ENCODE measurements at regions not wholly inside any gene's neighbourhood (a gene's known extent, or its start where the extent isn't known, plus 50 kb on each side); places are given as distances from the start of the nearest gene placed in this dataset.

DNA sequence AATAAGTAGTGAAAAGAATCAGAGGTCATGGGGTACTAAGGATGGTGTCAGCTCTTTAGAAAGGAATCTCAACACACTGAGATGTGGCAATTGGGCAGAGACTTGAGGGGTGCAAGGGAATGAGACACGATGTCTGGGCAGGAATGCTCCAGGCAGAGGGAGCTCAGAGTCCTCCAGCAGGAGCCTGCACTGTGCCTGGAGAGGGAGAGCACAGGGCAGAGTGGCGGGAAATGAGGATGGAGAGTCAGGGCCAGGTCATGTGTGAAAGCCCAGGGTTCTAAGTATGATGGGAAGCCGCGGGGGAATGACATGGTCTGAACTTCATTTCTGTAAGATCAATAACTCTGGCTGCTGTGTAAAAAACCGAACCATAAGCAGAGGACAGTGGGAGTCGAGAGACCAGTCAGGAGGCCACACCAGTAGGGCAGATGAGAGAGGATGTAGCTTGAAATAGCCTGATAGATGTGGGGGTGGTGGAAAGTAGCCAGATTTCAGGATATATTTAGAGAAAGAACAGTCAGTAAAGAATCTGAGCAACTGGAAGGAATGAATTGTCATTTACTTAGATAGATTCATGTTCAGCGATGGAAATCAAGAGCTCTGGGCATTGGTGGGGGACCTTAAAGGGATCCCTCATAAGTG lies 133.4 kb upstream of the DTNBP1 start:
- DNase-seq, result no peak

DNA sequence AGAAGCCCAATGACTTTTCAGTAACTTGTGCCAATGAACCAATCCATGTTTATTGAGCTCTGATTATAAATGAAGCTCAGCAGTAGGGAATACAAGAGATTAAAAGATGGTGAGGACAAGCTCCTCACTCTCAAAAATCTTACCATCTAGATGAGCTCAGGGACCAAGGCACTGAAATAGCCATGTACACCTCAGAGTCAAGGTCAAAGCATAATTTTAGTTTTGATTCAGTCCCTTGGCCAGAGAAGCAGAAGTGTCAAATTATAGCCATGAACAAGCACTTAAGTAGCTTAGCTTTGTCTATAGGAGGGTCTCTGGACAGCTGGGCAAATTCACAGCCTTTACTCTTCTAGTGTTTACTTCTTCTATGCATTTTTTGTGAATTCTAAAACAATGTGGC lies 131.0 kb upstream of the DTNBP1 start:
- DNase-seq, result no peak

DNA sequence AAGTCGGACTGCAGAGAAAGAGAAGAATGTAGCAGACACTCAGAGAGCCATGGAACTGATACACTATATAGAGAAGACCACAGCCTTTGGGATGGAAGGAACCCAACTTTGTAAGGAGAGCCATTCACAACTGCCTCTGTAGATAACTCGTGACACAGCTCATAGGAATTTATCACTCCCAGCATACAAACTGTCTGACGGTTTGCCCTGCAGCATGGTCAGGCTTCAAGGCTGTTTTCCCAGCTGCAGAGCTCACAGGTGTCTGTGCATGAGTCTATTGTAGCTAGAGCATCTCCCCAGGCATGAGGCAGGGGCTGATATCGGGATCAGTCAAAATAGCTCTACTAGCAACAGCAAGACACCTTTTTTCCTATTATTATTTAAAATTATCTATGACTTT lies 130.5 kb upstream of the DTNBP1 start:
- DNase-seq, result peak; percentile 93

DNA sequence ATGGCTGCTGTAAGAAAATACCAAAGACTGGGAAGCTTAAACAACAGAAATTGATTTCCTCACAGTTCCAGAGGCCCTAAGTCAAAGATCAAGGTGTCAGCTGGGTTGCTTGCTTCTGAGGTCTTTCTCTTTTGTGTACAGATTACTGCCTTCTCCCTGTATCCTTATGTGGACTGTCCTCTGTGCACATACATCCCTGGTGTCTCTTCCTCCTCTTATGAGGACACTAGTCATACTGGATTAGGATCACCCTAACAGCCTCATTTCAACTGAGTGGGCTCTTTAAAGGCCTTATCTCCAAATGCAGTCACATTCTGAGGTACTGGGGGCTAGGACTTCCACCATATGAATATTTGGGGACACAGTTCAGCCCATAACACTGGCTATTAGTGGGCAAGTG lies 130.0 kb upstream of the DTNBP1 start:
- DNase-seq, result no peak

DNA sequence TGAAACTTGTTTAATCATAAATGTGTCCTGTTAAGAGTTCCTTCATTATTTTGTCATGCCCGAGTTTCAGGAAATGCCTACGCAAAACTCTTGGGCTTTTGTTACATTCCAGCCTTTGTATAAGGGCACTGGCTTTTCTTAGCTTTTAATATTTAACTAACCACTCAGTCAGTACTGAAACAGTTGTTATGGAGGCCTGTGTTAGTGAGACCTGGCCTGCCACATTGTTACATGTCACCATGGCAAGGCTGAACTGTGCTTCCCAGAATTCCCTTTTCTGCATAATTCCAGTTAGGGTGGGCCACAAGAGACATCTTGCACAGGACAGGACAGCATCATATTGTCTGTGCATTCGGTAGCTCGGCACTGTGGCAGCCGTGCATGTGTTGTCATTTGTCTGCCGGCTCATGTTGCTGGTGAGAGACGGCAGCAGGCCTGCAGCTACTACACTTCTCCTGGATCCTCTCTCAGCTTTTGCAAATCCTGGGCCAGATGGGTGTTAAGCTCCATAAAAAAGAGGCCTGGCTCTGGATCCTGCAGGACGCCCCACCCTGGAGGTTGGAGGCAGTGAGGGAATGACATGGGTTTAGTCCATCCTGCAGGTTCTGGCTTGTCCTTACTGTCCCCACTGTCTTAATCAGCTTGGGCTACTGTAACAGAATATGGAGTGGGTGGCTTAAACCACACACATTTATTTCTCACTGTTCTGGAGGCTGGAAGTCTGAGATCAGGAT lies 128.8 kb upstream of the DTNBP1 start:
- peak; percentile 58 for DNase-seq

DNA sequence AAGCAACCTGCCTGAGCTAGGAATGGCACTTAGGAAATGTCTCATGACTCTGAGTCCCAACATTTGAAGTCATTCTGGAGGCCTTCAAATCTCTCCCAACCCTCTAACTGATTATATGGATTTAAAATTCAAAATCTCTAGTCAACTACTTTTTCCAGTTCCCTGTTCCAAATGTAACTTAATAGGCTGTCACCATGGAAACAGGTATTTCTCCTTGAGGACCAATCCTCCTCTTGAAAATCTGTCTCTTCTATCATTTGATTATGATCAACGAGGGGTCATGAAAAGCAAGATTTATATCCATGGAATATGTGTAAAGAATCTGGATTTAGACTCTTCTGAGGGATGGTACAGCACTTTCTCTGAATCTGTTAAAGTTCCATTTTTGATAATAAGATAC lies 127.3 kb upstream of the DTNBP1 start:
- no peak for DNase-seq

DNA sequence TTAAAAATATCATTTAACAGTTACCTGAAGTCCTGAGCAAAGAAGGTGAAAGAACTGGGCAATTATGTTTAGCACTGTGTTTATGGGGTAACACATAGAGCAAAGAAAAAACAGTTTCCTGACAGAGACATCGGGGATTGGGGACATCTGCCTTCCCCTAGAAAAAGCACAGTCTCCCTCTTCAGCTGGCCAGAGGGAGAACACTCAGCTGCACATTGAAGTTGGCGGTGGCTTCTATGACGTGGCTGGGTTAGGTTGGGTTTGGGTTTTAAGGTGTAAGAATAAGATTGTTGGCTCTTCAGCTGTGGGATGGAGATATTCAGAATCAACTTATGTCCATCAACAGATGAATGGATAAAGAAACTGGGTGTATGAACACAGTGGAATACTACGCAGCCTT lies 124.0 kb upstream of the DTNBP1 start:
- no peak for DNase-seq

DNA sequence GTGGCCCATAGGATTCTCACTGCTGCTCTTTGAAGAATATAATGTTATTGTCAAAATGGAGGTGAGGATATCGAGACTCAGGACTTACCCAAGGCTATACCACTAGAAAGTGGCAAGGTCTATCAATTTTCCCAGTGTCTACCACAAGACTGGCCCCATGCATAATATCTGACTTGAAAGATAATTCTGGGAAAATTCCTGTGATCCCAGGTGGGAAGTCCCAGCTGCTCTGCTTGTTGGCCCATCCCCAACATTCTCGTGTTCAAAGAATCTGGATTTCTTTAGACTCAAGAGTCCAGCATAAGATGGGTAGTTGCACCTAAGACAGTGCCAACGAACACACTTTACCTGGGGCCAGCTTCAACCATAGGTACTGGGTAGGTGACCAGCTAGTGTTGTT lies 120.7 kb upstream of the DTNBP1 start:
- DNase-seq, result no peak

DNA sequence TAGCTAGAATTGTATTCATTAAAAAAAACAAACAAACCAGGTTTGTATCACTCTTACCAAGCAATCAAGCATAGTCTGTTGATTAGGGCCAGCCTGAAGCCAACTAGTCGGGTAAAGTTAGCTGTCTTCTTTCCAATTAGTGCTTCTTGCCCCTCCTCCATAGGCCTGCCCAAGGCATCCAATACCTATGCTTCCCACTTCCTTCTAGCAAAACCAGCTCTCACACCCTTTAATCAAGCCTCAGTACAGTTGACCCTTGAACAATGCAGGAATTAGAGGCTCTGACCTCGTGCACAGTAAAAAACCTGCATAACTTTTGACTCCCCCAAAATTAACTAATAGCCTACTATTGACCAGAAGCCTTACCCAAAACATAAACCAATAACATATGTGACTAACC lies 119.1 kb upstream of the DTNBP1 start:
- no peak for DNase-seq

DNA sequence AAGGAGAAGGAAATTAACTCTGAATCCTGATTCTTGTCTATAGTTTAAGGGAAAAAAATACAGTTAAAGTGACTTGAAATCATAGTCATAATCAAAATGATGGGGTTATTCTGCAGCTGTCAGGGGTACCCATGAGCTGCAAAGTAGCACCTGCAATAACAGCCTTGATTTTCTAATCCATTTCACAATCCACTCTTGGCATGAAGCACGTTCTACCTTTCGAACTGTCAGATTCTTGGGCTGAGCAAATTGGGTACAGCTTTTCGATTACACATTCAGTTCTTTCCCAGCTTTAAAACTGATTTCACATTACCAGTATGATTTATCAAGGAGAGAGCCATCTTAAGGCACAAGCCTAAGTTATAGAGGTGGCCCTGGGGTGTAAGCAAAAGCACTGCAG lies 118.5 kb upstream of the DTNBP1 start:
- no peak for DNase-seq

DNA sequence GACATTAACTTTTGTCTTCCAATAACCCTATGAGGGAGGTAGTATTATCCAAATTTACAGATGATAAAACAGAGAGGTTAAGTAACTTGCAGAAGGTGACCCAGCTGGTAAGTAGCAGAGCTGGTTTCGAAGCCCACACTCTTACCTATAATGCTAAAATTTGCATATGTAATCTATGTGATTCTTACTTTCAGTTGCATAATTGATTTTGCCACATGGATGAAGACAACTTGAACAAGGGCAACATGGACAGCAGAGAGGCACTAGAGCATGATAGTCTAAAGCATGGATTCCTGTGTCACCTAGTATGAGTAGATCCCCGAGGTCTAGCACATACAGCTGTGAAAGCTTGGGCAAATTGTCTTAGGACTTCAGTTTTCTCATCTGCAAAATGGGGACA lies 117.6 kb upstream of the DTNBP1 start:
- DNase-seq, result no peak

DNA sequence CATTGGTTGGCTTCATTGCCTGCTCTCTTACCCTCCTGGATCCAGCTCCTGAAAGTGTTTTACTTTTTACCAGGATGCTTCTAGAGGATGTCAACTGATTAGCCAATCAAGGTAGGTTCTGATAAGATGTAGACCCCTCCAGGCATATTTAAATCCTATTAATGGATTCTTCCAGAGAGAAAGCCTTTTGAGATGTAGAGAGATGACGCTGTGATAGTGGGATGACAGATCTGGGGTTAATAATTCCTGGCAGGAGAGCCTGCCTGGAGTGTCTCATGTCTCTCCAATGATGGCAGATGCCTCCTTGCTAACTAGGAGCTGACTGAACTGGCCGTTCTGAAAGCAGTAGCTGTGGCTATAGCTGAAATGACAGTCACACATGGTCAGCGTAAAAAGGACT lies 116.9 kb upstream of the DTNBP1 start:
- DNase-seq, result no peak

DNA sequence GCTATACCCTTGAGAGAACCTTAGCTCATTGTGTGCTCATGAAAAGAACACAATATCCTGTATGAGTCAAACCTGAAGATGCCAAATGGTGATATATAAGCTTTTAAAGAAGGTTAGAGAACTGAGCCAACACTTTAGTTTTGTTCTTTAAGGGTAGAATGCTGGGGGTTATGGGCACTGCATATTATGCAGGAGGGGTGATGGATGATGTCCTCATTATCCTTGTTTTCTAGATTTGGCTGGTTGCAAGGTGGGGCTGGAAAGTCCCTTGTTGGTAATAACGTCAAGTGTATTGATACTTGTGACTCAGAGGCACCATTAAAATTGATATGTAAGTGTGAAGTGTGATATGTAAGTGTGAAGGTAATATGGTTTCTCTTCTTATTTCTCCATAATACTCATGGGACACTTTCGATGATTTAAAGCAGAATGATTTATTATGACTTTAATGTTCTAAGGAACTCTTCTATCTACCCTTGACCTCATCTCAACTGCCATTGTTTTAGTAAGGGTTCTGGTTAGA lies 113.7 kb upstream of the DTNBP1 start:
- no peak for DNase-seq

DNA sequence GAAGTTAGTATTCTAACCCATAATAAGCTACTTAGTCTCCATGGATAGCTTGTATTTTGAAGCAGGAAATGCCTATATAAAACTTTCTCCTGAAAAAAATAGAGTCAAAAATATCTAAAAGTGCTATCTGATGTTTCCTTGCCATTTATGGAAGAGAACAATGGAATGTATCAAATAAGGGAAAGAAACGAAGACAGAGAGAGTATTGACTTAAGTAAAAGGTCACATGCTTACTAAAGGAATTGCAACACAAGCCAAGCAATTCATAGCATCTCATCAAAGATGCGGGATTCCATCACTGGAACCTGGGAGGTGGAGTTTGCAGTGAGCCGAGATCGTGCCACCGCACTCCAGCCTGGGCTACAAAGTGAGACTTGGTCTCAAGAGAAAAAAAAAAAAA lies 112.9 kb upstream of the DTNBP1 start:
- DNase-seq, result no peak

DNA sequence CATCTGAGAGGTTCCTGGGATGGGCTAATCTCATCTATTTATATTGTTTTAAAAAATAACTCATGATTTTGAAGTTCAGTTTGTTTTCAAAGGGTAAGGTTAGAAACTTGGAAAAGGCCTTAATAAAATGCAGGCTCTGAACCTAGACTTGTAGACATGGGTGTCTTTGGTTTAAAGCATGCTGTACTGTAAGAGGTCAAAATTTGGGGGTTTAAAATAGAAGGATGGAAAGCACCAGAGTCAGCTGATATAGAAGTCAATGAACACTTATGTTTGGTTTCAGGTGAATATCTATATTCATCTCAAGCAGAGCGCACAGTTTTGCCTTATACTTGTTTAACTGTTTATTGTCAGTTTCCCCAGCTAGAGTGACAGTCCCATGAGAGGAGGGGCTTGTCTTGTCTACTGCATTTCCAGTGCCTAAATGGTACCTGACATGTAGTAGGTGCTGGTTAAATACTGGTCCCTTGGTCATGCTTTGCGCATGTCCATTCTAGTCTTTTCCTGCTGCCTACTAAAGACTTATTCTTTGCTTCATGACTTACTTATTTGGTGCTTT lies 112.3 kb upstream of the DTNBP1 start:
- DNase-seq, result no peak

DNA sequence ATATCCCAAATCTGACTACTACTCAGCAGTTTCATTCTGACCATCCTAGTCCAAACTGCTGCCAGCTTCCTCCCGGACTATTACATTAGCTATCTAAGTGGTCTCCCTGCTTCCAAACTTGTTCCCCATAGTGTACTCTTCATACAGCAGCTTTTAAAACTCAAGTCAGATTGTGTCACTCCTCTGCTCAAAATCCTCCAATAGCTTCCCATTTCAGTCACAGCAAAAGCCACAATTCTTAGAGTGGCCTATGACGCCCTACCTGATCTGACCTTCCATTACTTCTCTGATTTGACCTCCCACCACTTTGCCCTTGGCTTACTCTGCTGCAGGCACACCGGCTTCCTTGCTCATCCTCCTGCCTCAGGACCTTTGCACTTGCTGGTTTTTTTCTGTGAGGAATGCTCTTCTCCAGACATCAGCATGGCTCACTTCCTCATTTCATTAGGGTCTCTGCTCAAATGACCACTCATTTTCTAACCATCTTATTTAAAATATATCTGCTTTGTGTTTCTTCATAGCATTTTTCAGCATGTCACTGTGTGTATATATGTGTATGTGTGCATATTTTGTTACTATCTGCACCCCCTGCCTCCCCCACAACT lies 111.1 kb upstream of the DTNBP1 start:
- no peak for DNase-seq

DNA sequence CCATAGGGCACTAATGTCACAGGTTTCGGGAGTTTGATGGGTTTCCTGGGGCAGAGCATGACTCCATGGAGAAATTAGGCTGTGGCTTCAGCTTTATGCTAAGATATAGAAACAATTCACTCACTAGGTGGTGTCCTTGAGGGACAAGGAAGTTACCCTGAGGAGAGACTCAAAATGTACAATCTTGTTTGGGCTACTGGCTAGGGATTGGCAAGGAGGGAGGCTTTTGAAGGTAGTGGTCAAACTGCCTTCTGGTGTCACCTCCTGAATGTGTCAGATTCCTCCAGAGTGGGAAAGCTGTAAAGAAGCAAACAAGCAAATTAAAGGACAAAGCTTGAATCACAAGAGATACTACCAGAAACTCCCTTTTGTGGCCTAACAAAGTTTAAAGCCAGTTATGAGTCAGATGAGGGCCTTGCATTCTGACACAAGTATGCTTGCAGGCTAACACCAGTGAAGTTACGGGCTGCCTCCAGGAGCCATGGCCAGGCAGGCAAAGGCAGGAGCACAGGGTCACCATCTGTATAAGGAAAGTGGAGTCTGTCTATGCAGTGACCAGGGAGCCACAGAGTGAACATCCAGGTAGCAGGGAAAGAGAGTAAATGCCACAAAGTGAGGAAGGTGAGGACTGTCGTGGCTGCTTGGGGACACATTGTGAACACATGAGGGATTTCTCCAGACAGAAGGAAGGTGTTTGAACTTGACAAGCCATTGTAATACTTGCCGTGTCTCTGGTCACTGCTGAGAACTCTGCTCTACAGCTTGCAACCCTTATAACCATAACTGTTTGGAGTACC lies 107.7 kb upstream of the DTNBP1 start:
- peak; percentile 64 for DNase-seq

DNA sequence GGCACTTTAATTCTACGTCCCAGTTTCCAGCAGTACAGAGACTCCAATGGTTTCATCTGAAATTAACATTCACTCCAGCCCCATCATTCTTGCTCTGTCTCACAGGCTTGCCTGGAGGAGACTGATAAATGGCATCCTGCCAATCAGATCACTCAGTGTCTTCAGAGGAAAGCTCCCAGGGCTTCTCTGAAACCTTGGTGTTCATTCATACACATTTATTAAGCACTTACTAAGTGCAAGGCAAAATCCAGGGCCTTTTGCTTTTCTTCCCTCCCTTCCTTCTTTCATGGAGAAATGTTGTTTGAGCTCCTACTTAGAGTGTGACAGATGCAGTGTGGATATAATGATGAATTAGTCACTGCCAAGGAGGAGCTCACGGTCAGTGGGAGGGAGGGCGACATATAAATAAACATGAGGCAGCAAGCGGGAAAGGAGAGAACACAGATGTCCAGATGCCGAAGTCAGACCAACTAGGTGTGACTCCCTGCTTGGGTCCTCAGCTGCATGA lies 106.7 kb upstream of the DTNBP1 start:
- DNase-seq, result no peak

DNA sequence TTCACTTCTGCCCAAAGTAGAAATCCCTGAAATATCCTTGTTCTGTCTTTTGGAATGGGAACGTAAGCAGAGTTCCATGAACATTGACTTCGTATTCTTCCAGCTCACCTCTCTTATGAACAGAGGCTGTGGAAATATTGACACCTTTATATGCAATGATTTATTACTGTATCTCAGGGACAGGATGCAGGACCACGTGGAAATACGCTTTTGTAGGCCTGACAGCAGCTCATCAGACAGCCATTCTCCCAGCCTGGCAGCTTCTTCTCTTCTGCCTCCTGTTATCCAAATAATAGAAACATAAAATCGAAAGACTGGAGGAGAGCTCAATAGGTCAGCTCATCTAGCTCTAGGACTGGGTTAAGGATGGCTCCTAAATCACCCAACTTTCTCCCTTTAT lies 106.2 kb upstream of the DTNBP1 start:
- DNase-seq, result no peak

DNA sequence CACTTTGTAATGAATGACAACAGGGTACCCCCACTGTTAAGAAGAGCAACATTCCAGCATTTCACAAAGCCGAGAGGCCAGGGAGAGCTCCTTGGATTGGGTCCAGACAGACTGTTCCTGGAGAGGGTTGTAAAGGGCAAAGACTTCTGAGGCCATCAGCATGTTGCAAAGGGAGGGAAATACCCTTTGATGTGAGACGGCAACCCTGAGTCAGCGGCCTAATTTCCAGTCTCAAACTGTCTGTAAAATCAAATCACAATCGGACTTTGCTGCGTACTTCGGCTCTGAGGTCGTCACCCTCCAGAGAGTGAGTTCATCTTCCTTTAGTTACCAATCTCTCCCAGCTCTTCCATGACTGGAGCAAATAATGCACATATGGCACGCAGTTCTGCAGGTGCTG lies 101.0 kb upstream of the DTNBP1 start:
- peak; percentile 84 for DNase-seq

DNA sequence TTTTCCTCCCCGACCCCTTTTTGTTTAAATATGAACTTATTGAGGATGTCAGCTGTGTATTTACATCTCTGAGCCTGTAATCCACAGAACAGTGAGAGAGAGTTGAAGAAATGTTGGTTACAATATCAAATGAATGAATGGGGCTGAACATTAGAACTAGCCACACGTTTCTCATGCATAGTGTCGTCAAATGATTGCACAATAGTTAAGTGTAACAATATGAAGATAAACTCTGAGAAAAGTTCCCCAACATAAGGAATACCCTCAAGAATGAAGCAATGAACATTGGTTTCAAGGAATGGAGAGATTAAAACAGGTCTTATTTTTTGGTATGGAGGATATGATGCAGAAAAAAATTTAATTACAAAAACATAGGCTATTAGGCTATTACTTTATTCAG lies 100.5 kb upstream of the DTNBP1 start:
- no peak for DNase-seq

DNA sequence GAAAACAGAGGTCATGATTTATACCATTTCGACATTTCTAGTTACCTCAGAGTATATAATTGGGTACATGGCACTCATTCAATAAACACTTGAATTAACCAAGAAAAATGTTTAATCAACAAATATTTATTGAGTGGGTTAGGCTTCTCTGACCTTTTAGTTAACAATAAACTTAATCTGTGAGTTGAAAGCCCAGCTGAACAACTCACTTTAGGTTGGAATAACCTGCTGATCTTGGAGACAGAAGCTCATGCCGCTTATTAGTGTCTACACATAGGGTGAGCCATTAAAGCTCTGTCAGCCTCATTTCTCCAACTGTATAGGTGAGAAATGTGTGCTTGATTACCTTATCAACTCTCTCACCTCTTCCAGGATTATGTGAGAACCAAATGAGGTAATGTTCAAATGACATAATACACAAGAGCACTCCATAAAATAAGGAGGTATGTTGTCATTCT lies 98.2 kb upstream of the DTNBP1 start:
- DNase-seq, result no peak

Data from islet precursor cell (in vitro differentiated cells).